CD4-positive, alpha-beta T cell treated with Interleukin-2 at 100 ng/mL for 4 hours (primary cell): ENCODE measurements at regions not wholly inside any gene's neighbourhood (a gene's known extent, or its start where the extent isn't known, plus 50 kb on each side); places are given as distances from the start of the nearest gene placed in this dataset.
A peak's percentile ranks its signal among the peaks of the same experiment; 100 is the strongest.

Source experiments
- DNase-seq: peaks from one replicate; pipeline ENCODE4 v3.0.0-alpha.2; 2020; ENCODE audit warnings: low spot score

- no peak for DNase-seq
Observed at GRCh38 chr16:79497606-79498350, 102.8 kb downstream of the MAF start.

- DNase-seq, result no peak
Observed at GRCh38 chr16:79493911-79494310, 106.6 kb downstream of the MAF start.

- DNase-seq, result no peak
Observed at GRCh38 chr16:79492036-79492435, 108.5 kb downstream of the MAF start.

GRCh38 chr16:79485020-79485419, 115.5 kb downstream of the MAF start:
- DNase-seq, result no peak

- no peak for DNase-seq
Observed at GRCh38 chr16:79484237-79484636, 116.3 kb downstream of the MAF start.

GRCh38 chr16:79483336-79483735, 117.2 kb downstream of the MAF start:
- DNase-seq, result no peak

- DNase-seq, result no peak
Observed at GRCh38 chr16:79482011-79482410, 118.5 kb downstream of the MAF start.

- no peak for DNase-seq
Observed at GRCh38 chr16:79480929-79481328, 119.6 kb downstream of the MAF start.

- DNase-seq, result no peak
Observed at GRCh38 chr16:79480056-79480455, 120.5 kb downstream of the MAF start.

GRCh38 chr16:79476580-79476979, 124.0 kb downstream of the MAF start:
- DNase-seq, result no peak

- no peak for DNase-seq
Observed at GRCh38 chr16:79475841-79476240, 124.7 kb downstream of the MAF start.

GRCh38 chr16:79473456-79473855, 127.1 kb downstream of the MAF start:
- no peak for DNase-seq

GRCh38 chr16:79472426-79472825, 128.1 kb downstream of the MAF start:
- no peak for DNase-seq

GRCh38 chr16:79469999-79470398, 130.5 kb downstream of the MAF start:
- DNase-seq, result no peak

- DNase-seq, result no peak
Observed at GRCh38 chr16:79468631-79469030, 131.9 kb downstream of the MAF start.

- DNase-seq, result no peak
Observed at GRCh38 chr16:79468121-79468552, 132.4 kb downstream of the MAF start.

- no peak for DNase-seq
Observed at GRCh38 chr16:79466111-79466510, 134.4 kb downstream of the MAF start.

GRCh38 chr16:79463841-79464240, 136.7 kb downstream of the MAF start:
- no peak for DNase-seq

- DNase-seq, result no peak
Observed at GRCh38 chr16:79456036-79456435, 144.5 kb downstream of the MAF start.

GRCh38 chr16:79452671-79453070, 147.9 kb downstream of the MAF start:
- DNase-seq, result no peak

GRCh38 chr16:79451196-79451816, 149.2 kb downstream of the MAF start:
- DNase-seq, result peak; percentile 8

GRCh38 chr16:79449900-79450299, 150.6 kb downstream of the MAF start:
- no peak for DNase-seq

GRCh38 chr16:79449067-79449769, 151.3 kb downstream of the MAF start:
- no peak for DNase-seq
